H1 (cell line): ENCODE measurements at regions not wholly inside any gene's neighbourhood (a gene's known extent, or its start where the extent isn't known, plus 50 kb on each side); places are given as distances from the start of the nearest gene placed in this dataset.

Source experiments
- CTCF ChIA-PET: fragments of 300-600 bp; sonication (Branson Sonifier 250); formaldehyde crosslinking; loops from one replicate; lab custom pipeline; 2021; ENCODE audit not compliant: partially characterized antibody; lab: Charles Lee
- POLR2A ChIA-PET: fragments of 300-600 bp; sonication (Branson Sonifier 250); formaldehyde crosslinking; loops from one replicate; lab custom pipeline; 2021; ENCODE audit warnings: inconsistent platforms; ENCODE audit not compliant: partially characterized antibody; lab: Charles Lee
- DNase-seq, 2 experiments: peaks; one replicate each; pipeline versions ENCODE4 v3.0.0 to v3.0.0-alpha.2; 2010 to 2022; ENCODE audit warnings: low spot score in 2 of 2, low read depth in 1 of 2, mixed read lengths in 1 of 2
- FAIRE-seq: peaks from 2 replicates; lab custom pipeline; 2011; peaks lifted over from hg19 to GRCh38; lab: Jason Lieb, UNC
- H2AFZ ChIP-seq: 2 replicates; pipeline ENCODE4 v1.8.1; 2012; ENCODE audit warnings: low read length, inconsistent platforms
- H2AK5ac ChIP-seq: 2 replicates; pipeline ENCODE4 v1.6.1; 2013; ENCODE audit warnings: low read depth, low read length
- H2BK120ac ChIP-seq: replicated peaks from 2 replicates; pipeline ENCODE3; 2013; ENCODE audit warnings: low read depth, low read length, inconsistent platforms
- H2BK12ac ChIP-seq: 2 replicates; pipeline ENCODE4 v1.6.1; 2013; ENCODE audit warnings: low read depth, low read length
- H2BK15ac ChIP-seq: 2 replicates; pipeline ENCODE4 v1.6.1; 2013; ENCODE audit warnings: low read length
- H2BK20ac ChIP-seq: 2 replicates; pipeline ENCODE4 v1.6.1; 2013; ENCODE audit warnings: low read length
- H2BK5ac ChIP-seq: 2 replicates; pipeline ENCODE4 v1.6.1; 2013; ENCODE audit warnings: low read depth, low read length
- H3K14ac ChIP-seq: 2 replicates; pipeline ENCODE4 v1.6.1; 2013; ENCODE audit warnings: inconsistent platforms; ENCODE audit not compliant: insufficient read length
- H3K18ac ChIP-seq: 2 replicates; pipeline ENCODE4 v1.6.1; 2013; ENCODE audit warnings: low read length; ENCODE audit errors: extremely low read depth
- H3K23ac ChIP-seq: 2 replicates; pipeline ENCODE4 v1.6.1; 2013; ENCODE audit warnings: inconsistent platforms; ENCODE audit not compliant: insufficient read length
- H3K23me2 ChIP-seq: 2 replicates; pipeline ENCODE4 v1.6.1; 2013; ENCODE audit warnings: low read depth, low read length
- H3K27ac ChIP-seq: 2 replicates; pipeline ENCODE4 v1.6.1; 2011; ENCODE audit warnings: low read depth, low read length, inconsistent platforms
- H3K27me3 ChIP-seq, 4 experiments: replicated peaks in 1 of 4; 1 replicate in 1 of 4; 2 replicates in 3 of 4; pipeline versions ENCODE4 v1.6.1 to v1.8.1; 2011 to 2013; ENCODE audit warnings: low read length in 3 of 4, mild to moderate bottlenecking in 3 of 4, inconsistent platforms in 2 of 4, mixed read lengths in 2 of 4, moderate library complexity in 1 of 4; ENCODE audit not compliant: control insufficient read depth in 3 of 4, insufficient read depth in 3 of 4; ENCODE audit errors: extremely low read depth in 1 of 4
- H3K36me3 ChIP-seq, 4 experiments: 2 replicates each; pipeline versions ENCODE4 v1.6.1 to v1.8.1; 2011 to 2013; ENCODE audit warnings: mild to moderate bottlenecking in 4 of 4, low read length in 3 of 4, moderate library complexity in 2 of 4, control low read depth in 1 of 4, inconsistent platforms in 1 of 4; ENCODE audit not compliant: insufficient read depth in 4 of 4, control insufficient read depth in 2 of 4
- H3K4ac ChIP-seq: replicated peaks from 2 replicates; pipeline ENCODE3; 2013; ENCODE audit warnings: low read length, low read depth, mixed read lengths, inconsistent platforms; ENCODE audit not compliant: insufficient read length
- H3K4me1 ChIP-seq, 4 experiments: replicated peaks in 1 of 4; 1 replicate in 1 of 4; 2 replicates in 3 of 4; pipeline versions ENCODE4 v1.6.1 to v1.8.1; 2011 to 2013; ENCODE audit warnings: low read length in 3 of 4, inconsistent platforms in 2 of 4, mixed read lengths in 1 of 4; ENCODE audit not compliant: insufficient read depth in 4 of 4, control insufficient read depth in 3 of 4
- H3K4me2 ChIP-seq, 2 experiments: 2 replicates each; pipeline versions ENCODE4 v1.6.1 to v1.8.1; 2011 to 2013; ENCODE audit warnings: low read depth in 2 of 2, low read length in 2 of 2, control low read depth in 1 of 2, inconsistent platforms in 1 of 2, mild to moderate bottlenecking in 1 of 2; ENCODE audit not compliant: insufficient read depth in 1 of 2
- H3K4me3 ChIP-seq, 4 experiments: fragments of 200-600, 300-600 bp in 1 of 4; sonication (generic), shearing (Covaris generic), sonication (Bioruptor Twin) in 1 of 4; 2 replicates each; pipeline versions ENCODE4 v1.5.1 to v1.8.1; 2011 to 2016; ENCODE audit warnings: low read length in 4 of 4, low read depth in 3 of 4, control low read depth in 2 of 4, inconsistent platforms in 2 of 4, mild to moderate bottlenecking in 2 of 4, mixed read lengths in 1 of 4, moderate library complexity in 1 of 4; ENCODE audit not compliant: insufficient read depth in 2 of 4; ENCODE audit errors: extremely low read depth in 1 of 4
- H3K56ac ChIP-seq: replicated peaks from 2 replicates; pipeline ENCODE3; 2013; ENCODE audit warnings: low read depth, mild to moderate bottlenecking, mixed read lengths, low read length, inconsistent platforms; ENCODE audit not compliant: insufficient read length
- H3K79me1 ChIP-seq: 2 replicates; pipeline ENCODE4 v1.6.1; 2013; ENCODE audit warnings: low read depth, low read length, control low read depth
- H3K79me2 ChIP-seq, 2 experiments: 2 replicates each; pipeline versions ENCODE4 v1.6.1 to v1.8.1; 2012 to 2013; ENCODE audit warnings: low read length in 2 of 2, mild to moderate bottlenecking in 2 of 2, inconsistent platforms in 1 of 2; ENCODE audit not compliant: insufficient read depth in 2 of 2, control insufficient read depth in 1 of 2
- H3K9ac ChIP-seq, 4 experiments: replicated peaks in 1 of 4; 1 replicate in 1 of 4; 2 replicates in 3 of 4; pipeline versions ENCODE4 v1.6.1 to v1.8.1; 2011 to 2013; ENCODE audit warnings: low read depth in 3 of 4, low read length in 3 of 4, control low read depth in 2 of 4, mild to moderate bottlenecking in 2 of 4, moderate library complexity in 2 of 4, inconsistent platforms in 1 of 4; ENCODE audit errors: extremely low read depth in 1 of 4
- H3K9me3 ChIP-seq, 2 experiments: 2 replicates each; pipeline versions ENCODE4 v1.6.1 to v1.8.1; 2012 to 2013; ENCODE audit warnings: mild to moderate bottlenecking in 2 of 2, moderate library complexity in 2 of 2, control low read depth in 1 of 2, inconsistent platforms in 1 of 2, low read depth in 1 of 2, low read length in 1 of 2, mixed read lengths in 1 of 2; ENCODE audit not compliant: insufficient read depth in 2 of 2
- H4K20me1 ChIP-seq, 2 experiments: replicated peaks in 1 of 2; 2 replicates each; pipeline versions ENCODE3 to v1.8.1; 2011 to 2013; ENCODE audit warnings: inconsistent platforms in 2 of 2, low read length in 2 of 2, mild to moderate bottlenecking in 1 of 2; ENCODE audit not compliant: insufficient read depth in 2 of 2, control insufficient read depth in 1 of 2
- H4K5ac ChIP-seq: 2 replicates; pipeline ENCODE4 v1.6.1; 2013; ENCODE audit warnings: low read length, low read depth, mixed read lengths, inconsistent platforms; ENCODE audit not compliant: insufficient read length
- H4K8ac ChIP-seq: 2 replicates; pipeline ENCODE4 v1.8.0; 2013; ENCODE audit warnings: mild to moderate bottlenecking, moderate library complexity, low read length, inconsistent platforms; ENCODE audit not compliant: insufficient read depth; ENCODE audit errors: extremely low read depth
- H4K91ac ChIP-seq: replicated peaks from 2 replicates; pipeline ENCODE3; 2013; ENCODE audit warnings: low read length, mixed read lengths, inconsistent platforms; ENCODE audit not compliant: insufficient read length
- NANOG ChIP-seq: IDR thresholded peaks from 2 replicates; pipeline ENCODE4 v1.6.1; 2011; ENCODE audit warnings: low read length, low read depth, mild to moderate bottlenecking, inconsistent platforms; ENCODE audit not compliant: insufficient read depth, poor library complexity, severe bottlenecking
- NRF1 ChIP-seq: IDR thresholded peaks from 2 replicates; pipeline ENCODE4 v1.6.1; 2011; ENCODE audit warnings: mild to moderate bottlenecking, low read depth, low read length, improper control_type of control experiment
- TBP ChIP-seq: IDR thresholded peaks from 2 replicates; pipeline ENCODE4 v1.6.1; 2011; ENCODE audit warnings: low read depth, low read length, improper control_type of control experiment
- whole genome bisulfite sequencing, 2 experiments: shearing (Covaris generic) in 1 of 2; methylation state at CpG; one replicate each; pipeline versions ENCODE4 v1.1.6 to v1.1.7; 2013 to 2015; ENCODE audit warnings: low lambda C conversion rate in 2 of 2, mixed read lengths in 2 of 2, inconsistent platforms in 1 of 2, low coverage in 1 of 2, missing lambda C conversion rate in 1 of 2; ENCODE audit not compliant: insufficient replicate concordance in 2 of 2, insufficient coverage in 1 of 2, insufficient read length in 1 of 2; ENCODE audit errors: extremely low coverage in 1 of 2, missing lambda C conversion rate in 1 of 2; 5-methylcytosine and 5-hydroxymethylcytosine counted together
- TF ChIP-seq, protein P1 (sequence below): IDR thresholded peaks from 2 replicates; pipeline ENCODE4 v1.6.1; 2011; ENCODE audit warnings: low read length, improper control_type of control experiment
- TF ChIP-seq, protein P2 (sequence below), 3 experiments: IDR thresholded peaks; 1 replicate in 2 of 3; 2 replicates in 1 of 3; pipeline versions ENCODE4 v1.5.1 to v1.6.1; 2011; ENCODE audit warnings: low read length in 3 of 3, mild to moderate bottlenecking in 3 of 3, inconsistent platforms in 2 of 3, low read depth in 1 of 3, moderate library complexity in 1 of 3; ENCODE audit not compliant: insufficient read depth in 1 of 3; ENCODE audit errors: control extremely low read depth in 1 of 3

DNA sequence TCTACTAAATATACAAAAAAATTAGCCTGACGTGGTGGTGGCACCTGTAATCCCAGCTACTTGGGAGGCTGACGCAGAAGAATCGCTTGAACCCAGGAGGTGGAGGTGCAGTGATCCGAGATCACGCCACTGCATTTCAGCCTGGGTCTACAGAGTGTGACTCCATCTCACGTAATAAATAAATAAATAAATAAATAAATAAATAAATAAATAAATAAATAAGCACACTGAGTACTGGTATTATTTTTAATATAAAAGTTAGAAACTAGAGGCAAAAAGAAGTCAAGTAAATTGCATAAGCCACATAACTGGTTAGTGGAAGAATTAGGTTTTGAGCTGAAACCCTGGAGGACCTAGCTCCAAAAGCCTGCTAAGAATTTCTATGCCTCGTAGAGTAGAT, 1262.7 kb upstream of the PABPC4L start:
- Histone ChIP-seq H3K23me2 (no peaks in the 10 kb centered on the region), H2AFZ (no peak overlapping the region), H4K8ac (no peak overlapping the region), H3K79me2 (no peaks in the 10 kb centered on the region), H3K36me3 (no peaks in the 10 kb centered on the region), H4K20me1 (no peaks in the 10 kb centered on the region), H3K79me1 (no peaks in the 10 kb centered on the region), H3K4me3 (no peak overlapping the region), H2BK20ac (no peak overlapping the region), H3K14ac (no peak overlapping the region), H3K9ac (no peak overlapping the region), H2BK15ac (no peak overlapping the region), H3K27ac (no peak overlapping the region), H3K4me1 (no peaks in the 10 kb centered on the region), H3K23ac (no peak overlapping the region), H2BK5ac (no peak overlapping the region), H3K4me2 (no peak overlapping the region), H3K27me3 (no peaks in the 10 kb centered on the region), H3K4ac (no peak overlapping the region), H3K9me3 (no peaks in the 10 kb centered on the region), H4K5ac (no peak overlapping the region), H3K56ac (no peak overlapping the region), H2BK12ac (no peak overlapping the region), H2BK120ac (no peak overlapping the region), H4K91ac (no peak overlapping the region), H2AK5ac (no peak overlapping the region), H3K18ac (no peak overlapping the region)
- TF ChIP-seq, protein P1, sequence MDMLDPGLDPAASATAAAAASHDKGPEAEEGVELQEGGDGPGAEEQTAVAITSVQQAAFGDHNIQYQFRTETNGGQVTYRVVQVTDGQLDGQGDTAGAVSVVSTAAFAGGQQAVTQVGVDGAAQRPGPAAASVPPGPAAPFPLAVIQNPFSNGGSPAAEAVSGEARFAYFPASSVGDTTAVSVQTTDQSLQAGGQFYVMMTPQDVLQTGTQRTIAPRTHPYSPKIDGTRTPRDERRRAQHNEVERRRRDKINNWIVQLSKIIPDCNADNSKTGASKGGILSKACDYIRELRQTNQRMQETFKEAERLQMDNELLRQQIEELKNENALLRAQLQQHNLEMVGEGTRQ, result no peak
- TF ChIP-seq NANOG (no peak), TBP (no peak), NRF1 (no peak)
- TF ChIP-seq, protein P2, sequence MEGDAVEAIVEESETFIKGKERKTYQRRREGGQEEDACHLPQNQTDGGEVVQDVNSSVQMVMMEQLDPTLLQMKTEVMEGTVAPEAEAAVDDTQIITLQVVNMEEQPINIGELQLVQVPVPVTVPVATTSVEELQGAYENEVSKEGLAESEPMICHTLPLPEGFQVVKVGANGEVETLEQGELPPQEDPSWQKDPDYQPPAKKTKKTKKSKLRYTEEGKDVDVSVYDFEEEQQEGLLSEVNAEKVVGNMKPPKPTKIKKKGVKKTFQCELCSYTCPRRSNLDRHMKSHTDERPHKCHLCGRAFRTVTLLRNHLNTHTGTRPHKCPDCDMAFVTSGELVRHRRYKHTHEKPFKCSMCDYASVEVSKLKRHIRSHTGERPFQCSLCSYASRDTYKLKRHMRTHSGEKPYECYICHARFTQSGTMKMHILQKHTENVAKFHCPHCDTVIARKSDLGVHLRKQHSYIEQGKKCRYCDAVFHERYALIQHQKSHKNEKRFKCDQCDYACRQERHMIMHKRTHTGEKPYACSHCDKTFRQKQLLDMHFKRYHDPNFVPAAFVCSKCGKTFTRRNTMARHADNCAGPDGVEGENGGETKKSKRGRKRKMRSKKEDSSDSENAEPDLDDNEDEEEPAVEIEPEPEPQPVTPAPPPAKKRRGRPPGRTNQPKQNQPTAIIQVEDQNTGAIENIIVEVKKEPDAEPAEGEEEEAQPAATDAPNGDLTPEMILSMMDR (IDR thresholded peaks at IDR 0.05; ENCODE audit: control extremely low read depth in 1 of 3, insufficient read depth in 1 of 3, low read depth in 1 of 3, low read length in 3 of 3), result no peak
- ChIA-PET CTCF (no interaction called here), POLR2A (no interaction called here)
- 81% methylated on average over 7 of the region's 7 CpGs; no CpG with 5 or more reads in 1 of the 2 experiments for whole genome bisulfite sequencing, 2 experiments
- FAIRE-seq (no peak), DNase-seq (no peak)
